ENCODE measurements at regions not wholly inside any gene's neighbourhood (a gene's known extent, or its start where the extent isn't known, plus 50 kb on each side); places are given as distances from the start of the nearest gene placed in this dataset.

DNA sequence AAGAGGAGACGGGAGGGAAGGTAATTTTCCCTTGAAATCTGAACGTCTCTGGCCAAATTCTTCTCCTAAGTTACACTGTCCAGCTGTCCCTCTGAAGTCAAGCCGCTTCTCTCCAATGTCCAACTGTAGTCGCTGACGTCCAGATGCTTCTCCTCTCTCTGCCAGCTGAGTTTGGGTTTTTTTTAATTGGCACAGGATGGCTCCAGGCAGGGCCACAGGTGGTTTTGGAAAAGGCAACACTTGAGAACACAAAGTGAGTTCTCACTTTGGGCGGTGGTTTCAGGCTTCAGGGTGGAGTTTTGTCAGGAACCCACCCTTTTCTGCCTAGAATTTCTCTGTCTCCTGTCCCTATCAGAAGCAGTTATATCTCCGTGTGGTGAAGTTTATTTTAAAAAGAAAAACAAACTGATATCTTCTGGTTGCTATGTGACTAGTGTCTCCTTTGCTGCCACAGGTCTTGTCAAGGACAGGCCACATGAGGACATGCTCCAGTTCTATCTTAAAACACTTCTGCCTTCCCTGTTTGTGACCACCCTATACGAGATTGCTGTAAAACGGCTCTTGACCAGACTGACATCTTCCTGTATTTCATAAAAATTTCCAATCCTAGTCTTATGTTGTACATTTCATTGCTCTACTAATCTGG lies 472.3 kb upstream of the ADGRL4 start:
- no peak overlapping the region for H3K27ac ChIP-seq
- H3K36me3 ChIP-seq = no peaks in the 10 kb centered on the region
- no peak overlapping the region for H3K4me3 ChIP-seq (ENCODE audit: low read depth in 1 of 2, low read length in 1 of 2)

DNA sequence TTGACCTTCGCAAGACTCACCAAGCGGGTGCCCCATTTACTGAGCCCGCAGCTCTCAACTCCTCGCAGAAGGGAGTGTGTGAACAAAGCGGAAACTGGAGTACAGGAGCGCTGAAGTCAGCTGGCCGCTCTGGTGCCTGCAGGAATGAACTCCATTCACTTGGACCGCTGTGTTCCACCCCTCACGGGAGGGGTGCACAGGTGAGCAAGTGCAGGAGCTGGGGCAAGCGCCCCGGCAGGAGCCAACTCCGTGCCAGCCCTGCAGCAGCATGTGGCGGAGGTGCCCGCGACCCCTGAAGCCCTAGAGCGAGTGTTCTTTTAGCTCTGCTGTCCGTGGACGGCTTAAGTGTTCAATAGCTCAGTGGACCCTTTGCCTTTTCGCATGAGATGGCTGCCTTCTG lies 471.6 kb upstream of the ADGRL4 start:
- H3K4me3 ChIP-seq (ENCODE audit: low read depth in 1 of 2, low read length in 1 of 2) = no peak overlapping the region
- TF ChIP-seq, protein P1, sequence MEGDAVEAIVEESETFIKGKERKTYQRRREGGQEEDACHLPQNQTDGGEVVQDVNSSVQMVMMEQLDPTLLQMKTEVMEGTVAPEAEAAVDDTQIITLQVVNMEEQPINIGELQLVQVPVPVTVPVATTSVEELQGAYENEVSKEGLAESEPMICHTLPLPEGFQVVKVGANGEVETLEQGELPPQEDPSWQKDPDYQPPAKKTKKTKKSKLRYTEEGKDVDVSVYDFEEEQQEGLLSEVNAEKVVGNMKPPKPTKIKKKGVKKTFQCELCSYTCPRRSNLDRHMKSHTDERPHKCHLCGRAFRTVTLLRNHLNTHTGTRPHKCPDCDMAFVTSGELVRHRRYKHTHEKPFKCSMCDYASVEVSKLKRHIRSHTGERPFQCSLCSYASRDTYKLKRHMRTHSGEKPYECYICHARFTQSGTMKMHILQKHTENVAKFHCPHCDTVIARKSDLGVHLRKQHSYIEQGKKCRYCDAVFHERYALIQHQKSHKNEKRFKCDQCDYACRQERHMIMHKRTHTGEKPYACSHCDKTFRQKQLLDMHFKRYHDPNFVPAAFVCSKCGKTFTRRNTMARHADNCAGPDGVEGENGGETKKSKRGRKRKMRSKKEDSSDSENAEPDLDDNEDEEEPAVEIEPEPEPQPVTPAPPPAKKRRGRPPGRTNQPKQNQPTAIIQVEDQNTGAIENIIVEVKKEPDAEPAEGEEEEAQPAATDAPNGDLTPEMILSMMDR (IDR thresholded peaks at IDR 0.05) = no peak
- H3K27me3 ChIP-seq = no peaks in the 10 kb centered on the region
- no peak overlapping the region for H3K27ac ChIP-seq
- H3K9me3 ChIP-seq = no peaks in the 10 kb centered on the region
- H3K36me3 ChIP-seq = no peaks in the 10 kb centered on the region
- H3K4me1 ChIP-seq (ENCODE audit: control insufficient read depth in 1 of 2, insufficient read depth in 1 of 2, low read depth in 1 of 2, low read length in 1 of 2) = no peaks in the 10 kb centered on the region

More for the DNA sequence above, 472.3 kb upstream of the ADGRL4 start:
- TF ChIP-seq, protein P1 (IDR thresholded peaks at IDR 0.05) = no peak
- Histone ChIP-seq H3K9me3 (no peaks in the 10 kb centered on the region), H3K27me3 (no peaks in the 10 kb centered on the region), H3K4me1 (ENCODE audit: control insufficient read depth in 1 of 2, insufficient read depth in 1 of 2, low read depth in 1 of 2, low read length in 1 of 2) (no peaks in the 10 kb centered on the region)

DNA sequence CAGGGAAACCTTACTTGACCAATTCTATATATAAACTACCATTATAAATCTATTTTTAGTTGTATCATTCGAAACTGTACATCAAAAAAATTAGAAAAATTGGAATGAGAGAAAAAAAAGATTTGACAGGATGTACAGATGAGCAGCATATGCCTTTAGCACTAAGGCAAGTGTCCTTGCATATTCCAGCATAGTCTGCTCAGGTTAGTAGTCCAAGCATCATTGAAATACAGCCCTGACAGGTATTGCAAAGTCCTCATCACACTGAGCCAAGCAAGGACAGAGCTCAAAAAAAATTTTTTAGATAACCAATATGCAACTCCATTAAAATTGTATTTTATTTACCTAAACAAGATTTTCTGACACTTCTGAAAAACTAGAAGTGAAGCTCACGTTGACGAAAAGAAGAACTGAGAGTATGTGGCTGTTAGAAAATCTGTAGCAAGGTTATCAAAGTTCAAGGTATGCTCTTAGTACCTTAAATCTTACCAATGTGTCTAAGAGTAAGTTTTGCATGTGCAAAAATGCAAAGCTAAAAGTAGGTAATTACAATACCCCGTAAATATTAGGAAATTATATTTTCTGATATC lies 465.6 kb upstream of the ADGRL4 start:
- Histone ChIP-seq H3K36me3 (no peaks in the 10 kb centered on the region), H3K27ac (no peak overlapping the region), H3K4me1 (ENCODE audit: control insufficient read depth in 1 of 2, insufficient read depth in 1 of 2, low read depth in 1 of 2, low read length in 1 of 2) (no peaks in the 10 kb centered on the region), H3K4me3 (ENCODE audit: low read depth in 1 of 2, low read length in 1 of 2) (no peak overlapping the region), H3K9me3 (no peaks in the 10 kb centered on the region), H3K27me3 (no peaks in the 10 kb centered on the region)
- TF ChIP-seq, protein P1 (IDR thresholded peaks at IDR 0.05) = no peak

DNA sequence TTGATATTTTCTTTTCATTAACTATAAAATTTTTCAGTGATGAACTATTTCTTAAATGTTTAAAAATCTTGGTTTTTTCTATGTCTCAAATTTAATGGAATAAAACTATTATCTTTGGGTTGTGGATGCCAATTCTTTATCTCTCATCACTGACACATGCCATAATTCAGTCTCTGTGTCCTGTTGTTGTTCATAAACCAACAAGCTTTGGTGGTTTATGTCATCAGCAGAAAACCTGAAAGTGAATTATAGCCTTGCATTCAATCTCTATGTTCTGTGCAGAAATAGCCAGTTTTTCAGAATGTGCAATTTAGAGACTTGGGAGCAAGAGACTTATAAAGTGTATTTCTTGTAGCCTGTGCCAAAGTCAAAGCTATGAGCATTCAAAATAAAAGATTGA lies 462.6 kb upstream of the ADGRL4 start:
- Histone ChIP-seq H3K27me3 (no peaks in the 10 kb centered on the region), H3K27ac (no peak overlapping the region), H3K4me1 (ENCODE audit: control insufficient read depth in 1 of 2, insufficient read depth in 1 of 2, low read depth in 1 of 2, low read length in 1 of 2) (no peaks in the 10 kb centered on the region), H3K36me3 (no peaks in the 10 kb centered on the region), H3K4me3 (ENCODE audit: low read depth in 1 of 2, low read length in 1 of 2) (no peak overlapping the region), H3K9me3 (no peaks in the 10 kb centered on the region)
- TF ChIP-seq, protein P1 (IDR thresholded peaks at IDR 0.05) = no peak

DNA sequence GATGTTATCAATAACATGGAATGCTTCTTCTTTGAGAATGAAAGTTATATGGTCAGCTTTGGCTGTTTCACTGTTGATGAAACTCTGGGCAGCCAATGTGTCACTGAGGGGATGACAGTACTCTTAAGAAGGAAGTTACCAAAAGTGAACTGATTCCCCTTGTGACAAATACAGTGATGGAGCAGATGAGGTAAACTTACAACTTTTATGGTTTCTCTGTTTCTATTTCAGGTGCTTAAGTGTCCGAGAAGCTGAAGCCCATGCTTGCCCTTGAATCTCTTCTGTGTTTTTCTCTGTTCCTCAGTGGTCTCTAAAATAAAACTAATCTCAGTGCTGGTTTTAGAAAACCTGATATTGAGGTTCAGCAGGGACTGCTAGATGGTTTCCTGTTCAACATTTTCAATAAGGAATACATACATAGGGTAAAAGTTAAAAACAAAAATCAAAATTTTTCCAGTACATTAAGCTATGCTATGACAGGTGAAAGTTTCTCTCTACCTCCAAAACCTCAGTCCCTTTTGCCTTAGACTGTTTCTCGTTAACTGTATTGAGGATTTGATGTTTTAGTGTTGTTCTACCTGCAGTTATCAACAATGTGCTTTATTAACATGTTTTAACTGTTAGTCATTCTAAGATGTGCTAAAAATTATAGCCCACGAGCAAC lies 454.4 kb upstream of the ADGRL4 start:
- Histone ChIP-seq H3K36me3 (no peaks in the 10 kb centered on the region), H3K4me1 (ENCODE audit: control insufficient read depth in 1 of 2, insufficient read depth in 1 of 2, low read depth in 1 of 2, low read length in 1 of 2) (no peaks in the 10 kb centered on the region), H3K9me3 (peaks cover 3% of the 10 kb centered on the region), H3K4me3 (ENCODE audit: low read depth in 1 of 2, low read length in 1 of 2) (no peak overlapping the region), H3K27ac (no peak overlapping the region), H3K27me3 (no peaks in the 10 kb centered on the region)
- TF ChIP-seq, protein P1 (IDR thresholded peaks at IDR 0.05) = no peak

Measured in neutrophil (primary cell).